H1 (cell line): ENCODE measurements at regions not wholly inside any gene's neighbourhood (a gene's known extent, or its start where the extent isn't known, plus 50 kb on each side); places are given as distances from the start of the nearest gene placed in this dataset.

Source experiments
- CTCF ChIA-PET: fragments of 300-600 bp; sonication (Branson Sonifier 250); formaldehyde crosslinking; loops from one replicate; lab custom pipeline; 2021; ENCODE audit not compliant: partially characterized antibody; lab: Charles Lee
- POLR2A ChIA-PET: fragments of 300-600 bp; sonication (Branson Sonifier 250); formaldehyde crosslinking; loops from one replicate; lab custom pipeline; 2021; ENCODE audit warnings: inconsistent platforms; ENCODE audit not compliant: partially characterized antibody; lab: Charles Lee
- DNase-seq, 2 experiments: peaks; one replicate each; pipeline versions ENCODE4 v3.0.0 to v3.0.0-alpha.2; 2010 to 2022; ENCODE audit warnings: low spot score in 2 of 2, low read depth in 1 of 2, mixed read lengths in 1 of 2
- FAIRE-seq: peaks from 2 replicates; lab custom pipeline; 2011; peaks lifted over from hg19 to GRCh38; lab: Jason Lieb, UNC
- H2AFZ ChIP-seq: 2 replicates; pipeline ENCODE4 v1.8.1; 2012; ENCODE audit warnings: low read length, inconsistent platforms
- H2AK5ac ChIP-seq: 2 replicates; pipeline ENCODE4 v1.6.1; 2013; ENCODE audit warnings: low read depth, low read length
- H2BK120ac ChIP-seq: replicated peaks from 2 replicates; pipeline ENCODE3; 2013; ENCODE audit warnings: low read depth, low read length, inconsistent platforms
- H2BK12ac ChIP-seq: 2 replicates; pipeline ENCODE4 v1.6.1; 2013; ENCODE audit warnings: low read depth, low read length
- H2BK15ac ChIP-seq: 2 replicates; pipeline ENCODE4 v1.6.1; 2013; ENCODE audit warnings: low read length
- H2BK20ac ChIP-seq: 2 replicates; pipeline ENCODE4 v1.6.1; 2013; ENCODE audit warnings: low read length
- H2BK5ac ChIP-seq: 2 replicates; pipeline ENCODE4 v1.6.1; 2013; ENCODE audit warnings: low read depth, low read length
- H3K14ac ChIP-seq: 2 replicates; pipeline ENCODE4 v1.6.1; 2013; ENCODE audit warnings: inconsistent platforms; ENCODE audit not compliant: insufficient read length
- H3K18ac ChIP-seq: 2 replicates; pipeline ENCODE4 v1.6.1; 2013; ENCODE audit warnings: low read length; ENCODE audit errors: extremely low read depth
- H3K23ac ChIP-seq: 2 replicates; pipeline ENCODE4 v1.6.1; 2013; ENCODE audit warnings: inconsistent platforms; ENCODE audit not compliant: insufficient read length
- H3K23me2 ChIP-seq: 2 replicates; pipeline ENCODE4 v1.6.1; 2013; ENCODE audit warnings: low read depth, low read length
- H3K27ac ChIP-seq: 2 replicates; pipeline ENCODE4 v1.6.1; 2011; ENCODE audit warnings: low read depth, low read length, inconsistent platforms
- H3K27me3 ChIP-seq, 4 experiments: replicated peaks in 1 of 4; 1 replicate in 1 of 4; 2 replicates in 3 of 4; pipeline versions ENCODE4 v1.6.1 to v1.8.1; 2011 to 2013; ENCODE audit warnings: low read length in 3 of 4, mild to moderate bottlenecking in 3 of 4, inconsistent platforms in 2 of 4, mixed read lengths in 2 of 4, moderate library complexity in 1 of 4; ENCODE audit not compliant: control insufficient read depth in 3 of 4, insufficient read depth in 3 of 4; ENCODE audit errors: extremely low read depth in 1 of 4
- H3K36me3 ChIP-seq, 4 experiments: 2 replicates each; pipeline versions ENCODE4 v1.6.1 to v1.8.1; 2011 to 2013; ENCODE audit warnings: mild to moderate bottlenecking in 4 of 4, low read length in 3 of 4, moderate library complexity in 2 of 4, control low read depth in 1 of 4, inconsistent platforms in 1 of 4; ENCODE audit not compliant: insufficient read depth in 4 of 4, control insufficient read depth in 2 of 4
- H3K4ac ChIP-seq: replicated peaks from 2 replicates; pipeline ENCODE3; 2013; ENCODE audit warnings: low read length, low read depth, mixed read lengths, inconsistent platforms; ENCODE audit not compliant: insufficient read length
- H3K4me1 ChIP-seq, 4 experiments: replicated peaks in 1 of 4; 1 replicate in 1 of 4; 2 replicates in 3 of 4; pipeline versions ENCODE4 v1.6.1 to v1.8.1; 2011 to 2013; ENCODE audit warnings: low read length in 3 of 4, inconsistent platforms in 2 of 4, mixed read lengths in 1 of 4; ENCODE audit not compliant: insufficient read depth in 4 of 4, control insufficient read depth in 3 of 4
- H3K4me2 ChIP-seq, 2 experiments: 2 replicates each; pipeline versions ENCODE4 v1.6.1 to v1.8.1; 2011 to 2013; ENCODE audit warnings: low read depth in 2 of 2, low read length in 2 of 2, control low read depth in 1 of 2, inconsistent platforms in 1 of 2, mild to moderate bottlenecking in 1 of 2; ENCODE audit not compliant: insufficient read depth in 1 of 2
- H3K4me3 ChIP-seq, 4 experiments: fragments of 200-600, 300-600 bp in 1 of 4; sonication (generic), shearing (Covaris generic), sonication (Bioruptor Twin) in 1 of 4; 2 replicates each; pipeline versions ENCODE4 v1.5.1 to v1.8.1; 2011 to 2016; ENCODE audit warnings: low read length in 4 of 4, low read depth in 3 of 4, control low read depth in 2 of 4, inconsistent platforms in 2 of 4, mild to moderate bottlenecking in 2 of 4, mixed read lengths in 1 of 4, moderate library complexity in 1 of 4; ENCODE audit not compliant: insufficient read depth in 2 of 4; ENCODE audit errors: extremely low read depth in 1 of 4
- H3K56ac ChIP-seq: replicated peaks from 2 replicates; pipeline ENCODE3; 2013; ENCODE audit warnings: low read depth, mild to moderate bottlenecking, mixed read lengths, low read length, inconsistent platforms; ENCODE audit not compliant: insufficient read length
- H3K79me1 ChIP-seq: 2 replicates; pipeline ENCODE4 v1.6.1; 2013; ENCODE audit warnings: low read depth, low read length, control low read depth
- H3K79me2 ChIP-seq, 2 experiments: 2 replicates each; pipeline versions ENCODE4 v1.6.1 to v1.8.1; 2012 to 2013; ENCODE audit warnings: low read length in 2 of 2, mild to moderate bottlenecking in 2 of 2, inconsistent platforms in 1 of 2; ENCODE audit not compliant: insufficient read depth in 2 of 2, control insufficient read depth in 1 of 2
- H3K9ac ChIP-seq, 4 experiments: replicated peaks in 1 of 4; 1 replicate in 1 of 4; 2 replicates in 3 of 4; pipeline versions ENCODE4 v1.6.1 to v1.8.1; 2011 to 2013; ENCODE audit warnings: low read depth in 3 of 4, low read length in 3 of 4, control low read depth in 2 of 4, mild to moderate bottlenecking in 2 of 4, moderate library complexity in 2 of 4, inconsistent platforms in 1 of 4; ENCODE audit errors: extremely low read depth in 1 of 4
- H3K9me3 ChIP-seq, 2 experiments: 2 replicates each; pipeline versions ENCODE4 v1.6.1 to v1.8.1; 2012 to 2013; ENCODE audit warnings: mild to moderate bottlenecking in 2 of 2, moderate library complexity in 2 of 2, control low read depth in 1 of 2, inconsistent platforms in 1 of 2, low read depth in 1 of 2, low read length in 1 of 2, mixed read lengths in 1 of 2; ENCODE audit not compliant: insufficient read depth in 2 of 2
- H4K20me1 ChIP-seq, 2 experiments: replicated peaks in 1 of 2; 2 replicates each; pipeline versions ENCODE3 to v1.8.1; 2011 to 2013; ENCODE audit warnings: inconsistent platforms in 2 of 2, low read length in 2 of 2, mild to moderate bottlenecking in 1 of 2; ENCODE audit not compliant: insufficient read depth in 2 of 2, control insufficient read depth in 1 of 2
- H4K5ac ChIP-seq: 2 replicates; pipeline ENCODE4 v1.6.1; 2013; ENCODE audit warnings: low read length, low read depth, mixed read lengths, inconsistent platforms; ENCODE audit not compliant: insufficient read length
- H4K8ac ChIP-seq: 2 replicates; pipeline ENCODE4 v1.8.0; 2013; ENCODE audit warnings: mild to moderate bottlenecking, moderate library complexity, low read length, inconsistent platforms; ENCODE audit not compliant: insufficient read depth; ENCODE audit errors: extremely low read depth
- H4K91ac ChIP-seq: replicated peaks from 2 replicates; pipeline ENCODE3; 2013; ENCODE audit warnings: low read length, mixed read lengths, inconsistent platforms; ENCODE audit not compliant: insufficient read length
- ATF2 ChIP-seq: IDR thresholded peaks from 2 replicates; pipeline ENCODE4 v1.6.1; 2012; ENCODE audit warnings: low read length, inconsistent platforms
- ATF3 ChIP-seq: IDR thresholded peaks from 2 replicates; pipeline ENCODE4 v1.6.1; 2011; ENCODE audit warnings: low read depth, mild to moderate bottlenecking, low read length; ENCODE audit not compliant: insufficient read depth
- GABPA ChIP-seq: IDR thresholded peaks from 2 replicates; pipeline ENCODE4 v1.6.1; 2011; ENCODE audit warnings: mild to moderate bottlenecking, low read length, moderate library complexity, borderline replicate concordance; ENCODE audit not compliant: insufficient read depth
- GTF2F1 ChIP-seq: IDR thresholded peaks from 2 replicates; pipeline ENCODE4 v1.6.1; 2012; ENCODE audit warnings: low read depth, low read length, improper control_type of control experiment, borderline replicate concordance
- HDAC6 ChIP-seq: IDR thresholded peaks from one replicate; pipeline ENCODE4 v1.7.1; 2012; ENCODE audit warnings: low read depth, mild to moderate bottlenecking, inconsistent platforms, low read length, moderate library complexity
- PHF8 ChIP-seq: fragments of 200-600 bp; sonication (generic); conservative IDR thresholded peaks from 2 replicates; pipeline ENCODE4 v1.7.1; 2012; ENCODE audit warnings: low read depth, mild to moderate bottlenecking, inconsistent platforms, low read length, moderate library complexity
- RFX5 ChIP-seq: IDR thresholded peaks from 2 replicates; pipeline ENCODE4 v1.6.1; 2011; ENCODE audit warnings: low read depth, low read length, improper control_type of control experiment, borderline replicate concordance
- SP1 ChIP-seq: IDR thresholded peaks from 2 replicates; pipeline ENCODE4 v1.6.1; 2011; ENCODE audit warnings: low read depth, low read length
- SP4 ChIP-seq: IDR thresholded peaks from 2 replicates; pipeline ENCODE4 v1.6.1; 2012; ENCODE audit warnings: low read length, inconsistent platforms
- TAF7 ChIP-seq: optimal IDR thresholded peaks from 2 replicates; pipeline ENCODE3; 2011; ENCODE audit warnings: low read depth, mild to moderate bottlenecking, inconsistent platforms, low read length, moderate library complexity, borderline replicate concordance
- YY1 ChIP-seq: IDR thresholded peaks from 2 replicates; pipeline ENCODE4 v1.6.1; 2011; ENCODE audit warnings: low read depth, mild to moderate bottlenecking, low read length
- WGBS, 2 experiments: shearing (Covaris generic) in 1 of 2; methylation state at CpG; one replicate each; pipeline versions ENCODE4 v1.1.6 to v1.1.7; 2013 to 2015; ENCODE audit warnings: low lambda C conversion rate in 2 of 2, mixed read lengths in 2 of 2, inconsistent platforms in 1 of 2, low coverage in 1 of 2, missing lambda C conversion rate in 1 of 2; ENCODE audit not compliant: insufficient replicate concordance in 2 of 2, insufficient coverage in 1 of 2, insufficient read length in 1 of 2; ENCODE audit errors: extremely low coverage in 1 of 2, missing lambda C conversion rate in 1 of 2; 5-methylcytosine and 5-hydroxymethylcytosine counted together

DNA sequence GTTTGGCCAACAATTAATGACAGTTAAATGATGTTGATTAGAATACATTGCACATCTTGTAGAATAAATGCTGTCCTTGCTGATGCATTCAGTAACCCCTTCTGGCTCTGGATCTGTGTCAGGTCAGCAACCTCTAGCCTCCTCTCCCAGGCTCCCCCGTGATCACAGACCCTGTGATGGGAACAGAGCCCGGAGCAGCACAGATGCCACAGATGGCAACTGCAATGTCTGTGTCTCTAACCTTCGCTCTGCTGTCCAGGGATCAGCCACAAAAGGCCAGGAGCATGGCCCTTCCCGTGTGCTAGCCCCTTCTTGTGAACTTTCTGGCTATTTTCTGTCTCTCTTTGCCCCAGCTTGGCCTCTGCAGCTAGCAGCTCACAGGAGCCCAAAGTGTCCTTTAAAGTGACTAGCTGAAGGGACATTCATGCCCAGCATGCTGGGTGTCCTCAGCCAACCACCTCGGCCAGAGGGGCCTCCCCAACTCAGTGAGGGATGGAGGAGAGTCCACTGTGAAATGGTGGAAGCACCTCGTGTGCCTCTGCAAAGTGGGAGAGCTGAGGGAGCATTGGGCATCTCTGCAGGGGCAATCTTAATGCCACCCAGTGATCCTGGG is 167.0 kb upstream of the TCERG1L start:
- FAIRE-seq (no peak), DNase-seq (no peak)
- H3K27me3 ChIP-seq: no peaks in the 10 kb centered on the region; a peak in 1 of 7 replicates
- no peak overlapping the region for H3K14ac ChIP-seq
- no peak overlapping the region for H3K9ac ChIP-seq
- no peaks in the 10 kb centered on the region for H3K9me3 ChIP-seq
- no peak overlapping the region for H4K91ac ChIP-seq
- no peak overlapping the region for H2BK15ac ChIP-seq
- no peak overlapping the region for H2BK5ac ChIP-seq
- H3K27ac ChIP-seq: no peak overlapping the region
- H3K36me3 ChIP-seq: no peaks in the 10 kb centered on the region
- no peaks in the 10 kb centered on the region for H3K79me2 ChIP-seq
- no peak overlapping the region for H3K4me2 ChIP-seq
- H2AK5ac ChIP-seq: no peak overlapping the region
- H4K5ac ChIP-seq: no peak overlapping the region
- ChIA-PET POLR2A (interaction anchor here (1.5 kb wide), 1 partner anchor 9 kb away, joined by 5 read pairs; no protein-coding TSS in a partner anchor), CTCF (interaction anchor here (0.7 to 2.0 kb wide), 8 partner anchors 9 to 99 kb away, joined by 3 to 10 read pairs (median 4); no protein-coding TSS in a partner anchor)
- no peak overlapping the region for H2BK20ac ChIP-seq
- H4K20me1 ChIP-seq: peaks cover 0 to 2% of the 10 kb centered on the region in 2 experiments
- H4K8ac ChIP-seq: no peak overlapping the region; the same call in 1 of the 2 replicates
- WGBS, 2 experiments: 89% methylated on average over 6 of the region's 6 CpGs; no CpG with 5 or more reads in 1 of the 2 experiments
- no peak overlapping the region for H3K56ac ChIP-seq
- H3K4me1 ChIP-seq: no peaks in the 10 kb centered on the region; a peak in 1 of 7 replicates
- no peak overlapping the region for H2BK120ac ChIP-seq
- peaks cover 6% of the 10 kb centered on the region; the same call in 1 of the 2 replicates for H3K23me2 ChIP-seq
- no peak overlapping the region for H3K23ac ChIP-seq
- H3K4ac ChIP-seq: no peak overlapping the region
- H2BK12ac ChIP-seq: no peak overlapping the region
- no peaks in the 10 kb centered on the region for H3K79me1 ChIP-seq
- H2AFZ ChIP-seq: no peak overlapping the region
- no peak overlapping the region for H3K4me3 ChIP-seq
- H3K18ac ChIP-seq: no peak overlapping the region
- TF ChIP-seq TAF7 (no peak), PHF8 (no peak), ATF3 (no peak), GTF2F1 (no peak), ATF2 (no peak), SP4 (no peak), GABPA (no peak), RFX5 (no peak), SP1 (no peak), YY1 (no peak), HDAC6 (no peak)
